Cardiac fibroblast (primary cell): ENCODE measurements at regions not wholly inside any gene's neighbourhood (a gene's known extent, or its start where the extent isn't known, plus 50 kb on each side); places are given as distances from the start of the nearest gene placed in this dataset.

Experiments
- DNase-seq, 2 donors: peaks; one replicate each; pipeline versions ENCODE4 v3.0.0 to v3.0.0-alpha.2; 2010; ENCODE audit warnings: low read depth in 2 of 2
- H3K4me3 ChIP-seq, 2 donors: replicated peaks in 1 of 2; 1 replicate in 1 of 2; 2 replicates in 1 of 2; pipeline ENCODE4 v1.5.1; 2011; ENCODE audit warnings: low read depth in 2 of 2, low read length in 2 of 2, mild to moderate bottlenecking in 2 of 2, moderate library complexity in 1 of 2
- CTCF ChIP-seq: IDR thresholded peaks from one replicate; pipeline ENCODE4 v1.5.1; 2011; ENCODE audit warnings: low read depth, mild to moderate bottlenecking, low read length, inconsistent platforms

- TF ChIP-seq CTCF = no peak
- no peak for DNase-seq
- H3K4me3 ChIP-seq = no peak overlapping the region
These were observed 218.7 kb downstream of the FAM76B start for GRCh38 chr11:95570845-95571244.

GRCh38 chr11:95569207-95569606 is 220.4 kb downstream of the FAM76B start:
- DNase-seq = no peak
- no peak for TF ChIP-seq CTCF

GRCh38 chr11:95568281-95568680 is 221.3 kb downstream of the FAM76B start:
- no peak for DNase-seq
- no peak for TF ChIP-seq CTCF
- H3K4me3 ChIP-seq = no peak overlapping the region

More at GRCh38 chr11:95569207-95569606, 220.4 kb downstream of the FAM76B start:
- H3K4me3 ChIP-seq = no peak overlapping the region

- peak; percentile 40 to 73 for DNase-seq
- H3K4me3 ChIP-seq = no peak overlapping the region
- TF ChIP-seq CTCF = no peak
These were observed 221.9 kb downstream of the FAM76B start for GRCh38 chr11:95567685-95568084.

GRCh38 chr11:95566211-95566610 is 223.4 kb downstream of the FAM76B start:
- no peak for TF ChIP-seq CTCF
- H3K4me3 ChIP-seq = no peak overlapping the region
- peak in 1 of 2 donors; percentile 57 for DNase-seq

- TF ChIP-seq CTCF = no peak
- no peak for DNase-seq
- H3K4me3 ChIP-seq = no peak overlapping the region
These were observed 223.8 kb downstream of the FAM76B start for GRCh38 chr11:95565724-95566141.

- no peak overlapping the region for H3K4me3 ChIP-seq
- DNase-seq = peak in 1 of 2 donors; percentile 58
- no peak for TF ChIP-seq CTCF
These were observed 225.7 kb downstream of the FAM76B start for GRCh38 chr11:95563859-95564258.
